ENCODE measurements at regions not wholly inside any gene's neighbourhood (a gene's known extent, or its start where the extent isn't known, plus 50 kb on each side); places are given as distances from the start of the nearest gene placed in this dataset.

- Histone ChIP-seq H3K4me3 (ENCODE audit: control insufficient read depth in 1 of 7, extremely low read depth in 1 of 7, insufficient read depth in 4 of 7, low read depth in 2 of 7, low read length in 6 of 7) (no peak overlapping the region), H3K4me1 (ENCODE audit: control extremely low read depth in 1 of 4, control insufficient read depth in 4 of 4, insufficient read depth in 4 of 4, low read length in 3 of 4) (no peaks in the 10 kb centered on the region), H3K9me3 (ENCODE audit: control extremely low read depth in 1 of 5, control insufficient read depth in 4 of 5, insufficient read depth in 2 of 5, low read depth in 1 of 5, low read length in 4 of 5) (no peaks in the 10 kb centered on the region), H3K27me3 (replicated peaks in 2 of 5; ENCODE audit: control insufficient read depth in 4 of 5, insufficient read depth in 5 of 5, low read length in 4 of 5) (no peaks in the 10 kb centered on the region), H3K36me3 (ENCODE audit: control insufficient read depth in 4 of 4, insufficient read depth in 4 of 4, low read length in 3 of 4) (no peaks in the 10 kb centered on the region), H3K27ac (ENCODE audit: insufficient read depth in 1 of 2, low read depth in 1 of 2, low read length in 2 of 2, poor library complexity in 1 of 2, severe bottlenecking in 2 of 2) (no peak overlapping the region)
- POLR2A ChIA-PET = no interaction called here
- DNase-seq = no peak
- CTCF ChIA-PET = no interaction called here
- no CpG with 5 or more reads among the region's 3 CpGs for WGBS (ENCODE audit: insufficient coverage)
Observed at GRCh38 chr4:31015123-31015522, 295.0 kb downstream of the PCDH7 start.

DNA sequence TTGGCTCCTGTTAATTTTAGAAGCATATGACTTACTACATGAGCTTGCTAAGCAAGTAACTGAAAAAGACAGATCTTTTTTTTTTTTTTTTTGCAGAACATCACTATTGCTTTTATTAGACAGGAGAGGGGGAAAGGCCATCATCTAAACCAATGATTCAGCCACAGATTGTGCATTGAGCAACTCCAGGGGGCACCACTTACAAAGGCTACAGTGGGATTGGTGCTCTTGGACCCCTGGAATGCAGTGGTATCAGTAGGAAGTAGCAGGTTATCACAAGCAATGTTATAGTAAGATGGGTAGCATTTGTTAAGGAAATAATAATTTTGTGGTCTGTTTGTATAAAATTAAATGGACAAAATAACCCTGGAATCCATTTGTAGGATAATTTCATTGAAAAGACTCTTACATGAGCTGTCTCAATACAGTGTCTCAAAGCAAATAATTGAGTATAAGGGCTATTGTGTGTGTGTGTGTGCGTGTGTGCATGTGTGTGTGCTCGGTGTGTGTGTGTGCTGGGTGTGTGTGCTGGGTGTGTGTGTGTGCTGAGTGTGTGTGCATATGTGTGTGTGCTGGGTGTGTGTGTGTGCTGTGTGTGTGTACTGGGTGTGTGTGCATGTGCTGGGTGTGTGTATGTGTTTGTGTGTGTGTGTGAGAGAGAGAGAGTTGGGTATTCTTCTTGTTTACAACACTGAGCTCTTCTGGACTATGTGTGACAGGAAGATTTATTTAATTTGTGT is 296.3 kb downstream of the PCDH7 start:
- ChIA-PET POLR2A (no interaction called here), CTCF (no interaction called here)
- WGBS (ENCODE audit: insufficient coverage) = 100% methylated on average over 2 of the region's 2 CpGs
- DNase-seq = no peak
- H3K4me1 ChIP-seq (ENCODE audit: control extremely low read depth in 1 of 4, control insufficient read depth in 4 of 4, insufficient read depth in 4 of 4, low read length in 3 of 4) = no peaks in the 10 kb centered on the region
- no peak overlapping the region for H3K4me3 ChIP-seq (ENCODE audit: control insufficient read depth in 1 of 7, extremely low read depth in 1 of 7, insufficient read depth in 4 of 7, low read depth in 2 of 7, low read length in 6 of 7)
- H3K27ac ChIP-seq (ENCODE audit: insufficient read depth in 1 of 2, low read depth in 1 of 2, low read length in 2 of 2, poor library complexity in 1 of 2, severe bottlenecking in 2 of 2) = no peak overlapping the region
- no peaks in the 10 kb centered on the region for H3K9me3 ChIP-seq (ENCODE audit: control extremely low read depth in 1 of 5, control insufficient read depth in 4 of 5, insufficient read depth in 2 of 5, low read depth in 1 of 5, low read length in 4 of 5)
- no peaks in the 10 kb centered on the region for H3K27me3 ChIP-seq (replicated peaks in 2 of 5; ENCODE audit: control insufficient read depth in 4 of 5, insufficient read depth in 5 of 5, low read length in 4 of 5)
- no peaks in the 10 kb centered on the region for H3K36me3 ChIP-seq (ENCODE audit: control insufficient read depth in 4 of 4, insufficient read depth in 4 of 4, low read length in 3 of 4)

DNA sequence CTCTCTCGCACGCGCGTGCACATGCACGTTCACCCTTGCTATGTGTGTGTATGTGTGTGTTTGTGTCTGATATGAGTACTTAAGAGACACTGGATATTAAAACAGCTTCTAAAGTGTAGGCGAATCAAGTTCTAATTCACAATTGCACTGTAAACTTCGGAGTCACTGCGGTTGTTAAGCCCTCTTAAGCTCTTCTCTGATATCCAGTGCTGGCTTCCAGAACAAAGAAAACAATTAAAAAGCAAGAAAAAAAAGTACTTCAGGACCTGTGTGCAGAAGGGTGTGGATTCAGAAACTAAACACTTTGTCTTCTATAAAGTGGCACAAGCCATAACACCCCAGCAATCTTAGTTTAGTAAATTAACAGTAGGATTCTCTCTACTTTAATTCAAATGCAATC is 300.2 kb downstream of the PCDH7 start:
- CTCF ChIA-PET = no interaction called here
- no peaks in the 10 kb centered on the region for H3K9me3 ChIP-seq (ENCODE audit: control extremely low read depth in 1 of 5, control insufficient read depth in 4 of 5, insufficient read depth in 2 of 5, low read depth in 1 of 5, low read length in 4 of 5)

GRCh38 chr4:31021008-31021407 is 300.8 kb downstream of the PCDH7 start:
- ChIA-PET CTCF (no interaction called here), POLR2A (no interaction called here)
- WGBS (ENCODE audit: insufficient coverage) = no CpG with 5 or more reads among the region's 2 CpGs
- no peak for DNase-seq
- no peaks in the 10 kb centered on the region for H3K4me1 ChIP-seq (ENCODE audit: control extremely low read depth in 1 of 4, control insufficient read depth in 4 of 4, insufficient read depth in 4 of 4, low read length in 3 of 4)
- H3K36me3 ChIP-seq (ENCODE audit: control insufficient read depth in 4 of 4, insufficient read depth in 4 of 4, low read length in 3 of 4) = no peaks in the 10 kb centered on the region
- no peak overlapping the region for H3K27ac ChIP-seq (ENCODE audit: insufficient read depth in 1 of 2, low read depth in 1 of 2, low read length in 2 of 2, poor library complexity in 1 of 2, severe bottlenecking in 2 of 2)
- H3K9me3 ChIP-seq (ENCODE audit: control extremely low read depth in 1 of 5, control insufficient read depth in 4 of 5, insufficient read depth in 2 of 5, low read depth in 1 of 5, low read length in 4 of 5) = no peaks in the 10 kb centered on the region
- no peak overlapping the region for H3K4me3 ChIP-seq (ENCODE audit: control insufficient read depth in 1 of 7, extremely low read depth in 1 of 7, insufficient read depth in 4 of 7, low read depth in 2 of 7, low read length in 6 of 7)
- no peaks in the 10 kb centered on the region for H3K27me3 ChIP-seq (replicated peaks in 2 of 5; ENCODE audit: control insufficient read depth in 4 of 5, insufficient read depth in 5 of 5, low read length in 4 of 5)

More for the DNA sequence above, 300.2 kb downstream of the PCDH7 start:
- Histone ChIP-seq H3K27me3 (replicated peaks in 2 of 5; ENCODE audit: control insufficient read depth in 4 of 5, insufficient read depth in 5 of 5, low read length in 4 of 5) (no peaks in the 10 kb centered on the region), H3K4me1 (ENCODE audit: control extremely low read depth in 1 of 4, control insufficient read depth in 4 of 4, insufficient read depth in 4 of 4, low read length in 3 of 4) (no peaks in the 10 kb centered on the region), H3K27ac (ENCODE audit: insufficient read depth in 1 of 2, low read depth in 1 of 2, low read length in 2 of 2, poor library complexity in 1 of 2, severe bottlenecking in 2 of 2) (no peak overlapping the region), H3K4me3 (ENCODE audit: control insufficient read depth in 1 of 7, extremely low read depth in 1 of 7, insufficient read depth in 4 of 7, low read depth in 2 of 7, low read length in 6 of 7) (no peak overlapping the region), H3K36me3 (ENCODE audit: control insufficient read depth in 4 of 4, insufficient read depth in 4 of 4, low read length in 3 of 4) (no peaks in the 10 kb centered on the region)
- WGBS (ENCODE audit: insufficient coverage) = 100% methylated on average over 4 of the region's 8 CpGs
- POLR2A ChIA-PET = no interaction called here
- no peak for DNase-seq

DNA sequence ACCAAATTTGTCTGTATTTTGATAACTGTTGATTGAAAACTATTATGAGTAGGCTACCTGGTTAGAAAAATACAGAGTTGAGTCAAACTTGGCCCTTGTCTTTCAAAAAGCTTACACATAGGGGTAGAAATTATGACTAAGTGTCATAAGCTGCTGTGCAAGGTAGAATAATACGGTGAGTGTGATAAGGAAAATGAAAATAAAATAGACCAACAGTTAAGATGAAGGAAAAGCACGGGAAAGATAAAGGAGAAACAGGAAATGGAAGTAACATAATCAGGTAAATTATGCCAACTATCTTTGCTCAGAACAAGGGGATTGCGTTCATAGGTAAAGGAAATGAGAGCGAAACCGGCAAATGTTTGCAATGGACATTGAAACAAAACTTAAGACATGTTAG is 302.5 kb downstream of the PCDH7 start:
- POLR2A ChIA-PET = no interaction called here
- CTCF ChIA-PET = no interaction called here
- H3K27ac ChIP-seq (ENCODE audit: insufficient read depth in 1 of 2, low read depth in 1 of 2, low read length in 2 of 2, poor library complexity in 1 of 2, severe bottlenecking in 2 of 2) = no peak overlapping the region
- H3K27me3 ChIP-seq (replicated peaks in 2 of 5; ENCODE audit: control insufficient read depth in 4 of 5, insufficient read depth in 5 of 5, low read length in 4 of 5) = no peaks in the 10 kb centered on the region
- no peaks in the 10 kb centered on the region for H3K36me3 ChIP-seq (ENCODE audit: control insufficient read depth in 4 of 4, insufficient read depth in 4 of 4, low read length in 3 of 4)
- DNase-seq = no peak
- 86% methylated on average over 5 of the region's 5 CpGs for WGBS (ENCODE audit: insufficient coverage)
- H3K4me1 ChIP-seq (ENCODE audit: control extremely low read depth in 1 of 4, control insufficient read depth in 4 of 4, insufficient read depth in 4 of 4, low read length in 3 of 4) = no peaks in the 10 kb centered on the region
- H3K9me3 ChIP-seq (ENCODE audit: control extremely low read depth in 1 of 5, control insufficient read depth in 4 of 5, insufficient read depth in 2 of 5, low read depth in 1 of 5, low read length in 4 of 5) = no peaks in the 10 kb centered on the region
- H3K4me3 ChIP-seq (ENCODE audit: control insufficient read depth in 1 of 7, extremely low read depth in 1 of 7, insufficient read depth in 4 of 7, low read depth in 2 of 7, low read length in 6 of 7) = no peak overlapping the region

DNA sequence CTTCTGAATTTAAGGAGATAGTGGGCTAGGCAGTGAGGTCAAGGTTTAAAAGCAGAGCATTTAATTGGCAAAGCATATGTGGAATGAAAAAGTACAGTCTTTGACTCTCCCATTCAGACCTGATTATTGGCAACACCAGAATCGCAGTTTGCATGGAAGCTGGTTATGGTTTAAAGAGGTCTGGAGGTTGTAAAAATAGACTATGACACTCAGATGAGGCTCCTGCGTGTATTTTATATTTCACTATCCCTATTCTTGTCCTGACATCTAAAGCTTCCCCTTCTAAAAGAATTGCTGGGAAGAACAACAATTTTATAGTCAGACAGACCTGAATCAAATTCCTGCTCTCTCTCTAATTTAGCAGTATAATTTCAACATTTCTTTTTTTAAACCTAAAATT is 302.9 kb downstream of the PCDH7 start:
- no peaks in the 10 kb centered on the region for H3K9me3 ChIP-seq (ENCODE audit: control extremely low read depth in 1 of 5, control insufficient read depth in 4 of 5, insufficient read depth in 2 of 5, low read depth in 1 of 5, low read length in 4 of 5)
- ChIA-PET POLR2A (no interaction called here), CTCF (no interaction called here)
- no peaks in the 10 kb centered on the region for H3K4me1 ChIP-seq (ENCODE audit: control extremely low read depth in 1 of 4, control insufficient read depth in 4 of 4, insufficient read depth in 4 of 4, low read length in 3 of 4)
- no peak overlapping the region for H3K4me3 ChIP-seq (ENCODE audit: control insufficient read depth in 1 of 7, extremely low read depth in 1 of 7, insufficient read depth in 4 of 7, low read depth in 2 of 7, low read length in 6 of 7)
- H3K36me3 ChIP-seq (ENCODE audit: control insufficient read depth in 4 of 4, insufficient read depth in 4 of 4, low read length in 3 of 4) = no peaks in the 10 kb centered on the region
- H3K27ac ChIP-seq (ENCODE audit: insufficient read depth in 1 of 2, low read depth in 1 of 2, low read length in 2 of 2, poor library complexity in 1 of 2, severe bottlenecking in 2 of 2) = no peak overlapping the region
- no CpG with 5 or more reads among the region's 2 CpGs for WGBS (ENCODE audit: insufficient coverage)
- no peak for DNase-seq
- H3K27me3 ChIP-seq (replicated peaks in 2 of 5; ENCODE audit: control insufficient read depth in 4 of 5, insufficient read depth in 5 of 5, low read length in 4 of 5) = no peaks in the 10 kb centered on the region

DNA sequence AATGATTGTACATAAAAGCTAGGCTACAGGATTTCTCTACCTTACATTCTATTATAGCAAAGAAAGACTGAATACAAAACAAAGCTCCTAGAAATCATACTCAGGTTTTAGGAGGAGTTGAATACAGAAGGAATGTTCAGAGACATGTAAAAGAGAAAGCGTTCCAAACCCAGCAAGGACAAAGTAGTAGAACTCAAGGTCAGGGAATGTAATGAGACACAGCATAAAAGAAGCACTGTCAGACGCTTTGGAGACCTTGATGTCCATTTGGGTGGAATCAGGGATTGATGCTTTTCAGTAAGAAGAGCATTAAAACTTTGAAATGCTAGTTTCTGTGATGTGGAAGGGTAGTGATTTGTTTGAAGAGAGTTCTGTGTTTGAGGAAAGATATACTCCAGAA is 303.6 kb downstream of the PCDH7 start:
- Histone ChIP-seq H3K27ac (ENCODE audit: insufficient read depth in 1 of 2, low read depth in 1 of 2, low read length in 2 of 2, poor library complexity in 1 of 2, severe bottlenecking in 2 of 2) (no peak overlapping the region), H3K9me3 (ENCODE audit: control extremely low read depth in 1 of 5, control insufficient read depth in 4 of 5, insufficient read depth in 2 of 5, low read depth in 1 of 5, low read length in 4 of 5) (no peaks in the 10 kb centered on the region), H3K27me3 (replicated peaks in 2 of 5; ENCODE audit: control insufficient read depth in 4 of 5, insufficient read depth in 5 of 5, low read length in 4 of 5) (no peaks in the 10 kb centered on the region), H3K4me1 (ENCODE audit: control extremely low read depth in 1 of 4, control insufficient read depth in 4 of 4, insufficient read depth in 4 of 4, low read length in 3 of 4) (no peaks in the 10 kb centered on the region), H3K4me3 (ENCODE audit: control insufficient read depth in 1 of 7, extremely low read depth in 1 of 7, insufficient read depth in 4 of 7, low read depth in 2 of 7, low read length in 6 of 7) (no peak overlapping the region), H3K36me3 (ENCODE audit: control insufficient read depth in 4 of 4, insufficient read depth in 4 of 4, low read length in 3 of 4) (no peaks in the 10 kb centered on the region)
- CTCF ChIA-PET = no interaction called here
- POLR2A ChIA-PET = no interaction called here
- 80% methylated on average over 2 of the region's 2 CpGs for WGBS (ENCODE audit: insufficient coverage)
- no peak for DNase-seq

Data from common myeloid progenitor, CD34-positive (primary cell).